ENCODE measurements at regions not wholly inside any gene's neighbourhood (a gene's known extent, or its start where the extent isn't known, plus 50 kb on each side); places are given as distances from the start of the nearest gene placed in this dataset.

DNA sequence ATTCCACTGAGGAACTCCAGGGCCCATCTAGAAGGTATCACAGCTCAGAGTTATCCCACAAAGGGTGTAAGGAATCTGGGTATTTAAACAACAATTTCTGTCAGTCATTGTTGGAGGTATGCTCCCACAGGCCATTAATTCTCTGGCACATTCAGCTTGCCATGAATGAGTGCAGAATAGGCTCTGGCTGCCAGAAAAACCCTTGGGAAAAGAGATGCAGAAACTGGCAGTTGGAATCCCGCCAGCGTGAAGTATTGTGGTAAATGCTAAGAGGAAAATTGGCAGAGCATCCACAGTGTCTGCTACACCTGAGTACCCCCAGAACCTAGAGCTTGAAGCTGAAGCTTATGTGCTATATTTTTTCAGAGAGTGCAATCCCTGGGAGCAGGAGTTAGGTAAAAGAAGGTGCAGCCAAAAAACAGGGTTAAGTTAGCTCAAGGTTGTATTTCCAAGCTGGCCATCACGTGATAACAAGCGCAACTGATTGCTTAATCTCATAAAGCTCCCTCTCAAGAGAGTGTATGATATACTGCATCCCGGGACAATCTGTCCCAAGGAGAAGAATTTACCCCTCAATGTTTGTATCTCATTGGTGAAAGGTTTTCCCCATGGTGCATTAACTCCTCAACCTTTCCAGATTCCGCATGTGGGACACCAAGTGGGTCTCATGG is 94.2 kb upstream of the ACP3 start:
- peak overlapping the region; percentile 100 for H3K27ac ChIP-seq
- TF ChIP-seq, protein P1, sequence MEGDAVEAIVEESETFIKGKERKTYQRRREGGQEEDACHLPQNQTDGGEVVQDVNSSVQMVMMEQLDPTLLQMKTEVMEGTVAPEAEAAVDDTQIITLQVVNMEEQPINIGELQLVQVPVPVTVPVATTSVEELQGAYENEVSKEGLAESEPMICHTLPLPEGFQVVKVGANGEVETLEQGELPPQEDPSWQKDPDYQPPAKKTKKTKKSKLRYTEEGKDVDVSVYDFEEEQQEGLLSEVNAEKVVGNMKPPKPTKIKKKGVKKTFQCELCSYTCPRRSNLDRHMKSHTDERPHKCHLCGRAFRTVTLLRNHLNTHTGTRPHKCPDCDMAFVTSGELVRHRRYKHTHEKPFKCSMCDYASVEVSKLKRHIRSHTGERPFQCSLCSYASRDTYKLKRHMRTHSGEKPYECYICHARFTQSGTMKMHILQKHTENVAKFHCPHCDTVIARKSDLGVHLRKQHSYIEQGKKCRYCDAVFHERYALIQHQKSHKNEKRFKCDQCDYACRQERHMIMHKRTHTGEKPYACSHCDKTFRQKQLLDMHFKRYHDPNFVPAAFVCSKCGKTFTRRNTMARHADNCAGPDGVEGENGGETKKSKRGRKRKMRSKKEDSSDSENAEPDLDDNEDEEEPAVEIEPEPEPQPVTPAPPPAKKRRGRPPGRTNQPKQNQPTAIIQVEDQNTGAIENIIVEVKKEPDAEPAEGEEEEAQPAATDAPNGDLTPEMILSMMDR (conservative IDR thresholded peaks at IDR 0.05), result no peak

DNA sequence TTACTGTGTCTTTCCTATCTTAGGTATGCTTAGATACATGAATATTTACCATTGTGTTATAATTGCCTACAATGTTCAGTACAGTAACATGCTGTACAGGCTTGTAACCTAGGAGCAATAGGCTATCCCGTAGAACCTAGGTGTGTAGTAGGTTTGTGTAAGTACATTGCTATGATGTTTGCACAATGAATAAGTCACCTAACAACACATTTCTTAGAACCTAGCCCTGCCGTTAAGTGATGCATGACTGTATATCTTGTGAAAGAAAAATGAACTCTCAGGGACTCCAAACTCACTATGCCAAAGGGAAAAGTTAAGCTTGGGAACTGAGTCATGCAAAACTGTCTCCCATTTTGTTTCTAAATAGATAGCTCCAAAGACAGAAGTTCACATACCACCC is 91.5 kb upstream of the ACP3 start:
- H3K27ac ChIP-seq, result peak overlapping the region; percentile 100
- TF ChIP-seq, protein P1 (conservative IDR thresholded peaks at IDR 0.05), result no peak

DNA sequence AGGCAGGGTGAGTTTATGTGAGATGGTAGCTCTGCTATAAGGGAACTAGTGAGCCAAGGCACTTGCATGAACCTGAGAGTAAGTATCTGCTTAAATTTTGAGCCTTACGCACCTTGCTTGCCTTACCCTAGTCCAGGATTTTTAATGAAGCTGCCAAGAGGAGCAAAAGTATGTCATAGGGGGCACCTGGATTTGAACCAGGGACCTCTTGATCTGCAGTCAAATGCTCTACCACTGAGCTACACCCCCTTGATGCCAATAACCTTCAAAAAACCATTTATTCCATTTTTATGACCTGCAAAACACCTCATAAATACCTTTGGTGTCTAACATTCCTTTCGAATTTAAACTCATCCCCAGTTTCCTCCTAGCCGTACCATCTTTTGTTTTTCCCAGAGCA is 88.3 kb upstream of the ACP3 start:
- TF ChIP-seq, protein P1 (conservative IDR thresholded peaks at IDR 0.05), result no peak
- H3K27ac ChIP-seq, result peak overlapping the region; percentile 100

DNA sequence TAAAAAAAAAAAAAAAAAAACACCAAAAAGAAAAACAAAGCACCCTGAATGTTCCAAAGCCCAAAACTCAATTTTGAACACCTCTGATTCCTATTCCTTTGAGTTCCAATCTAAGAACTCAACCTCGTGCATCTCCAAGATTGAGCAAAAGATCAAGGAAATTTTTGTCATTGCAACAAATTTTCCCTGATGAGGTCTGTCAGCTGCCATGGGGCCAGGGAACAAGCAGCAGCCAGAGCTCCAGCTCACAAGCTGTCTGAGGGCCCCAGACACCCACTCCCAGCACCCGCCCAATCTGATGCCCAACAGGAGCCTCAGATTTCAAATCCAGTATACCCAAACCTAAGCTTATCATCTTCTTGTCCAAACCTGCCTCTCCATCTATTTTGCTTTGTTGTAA is 87.6 kb upstream of the ACP3 start:
- TF ChIP-seq, protein P1 (conservative IDR thresholded peaks at IDR 0.05), result no peak
- H3K27ac ChIP-seq, result peak overlapping the region; percentile 100

DNA sequence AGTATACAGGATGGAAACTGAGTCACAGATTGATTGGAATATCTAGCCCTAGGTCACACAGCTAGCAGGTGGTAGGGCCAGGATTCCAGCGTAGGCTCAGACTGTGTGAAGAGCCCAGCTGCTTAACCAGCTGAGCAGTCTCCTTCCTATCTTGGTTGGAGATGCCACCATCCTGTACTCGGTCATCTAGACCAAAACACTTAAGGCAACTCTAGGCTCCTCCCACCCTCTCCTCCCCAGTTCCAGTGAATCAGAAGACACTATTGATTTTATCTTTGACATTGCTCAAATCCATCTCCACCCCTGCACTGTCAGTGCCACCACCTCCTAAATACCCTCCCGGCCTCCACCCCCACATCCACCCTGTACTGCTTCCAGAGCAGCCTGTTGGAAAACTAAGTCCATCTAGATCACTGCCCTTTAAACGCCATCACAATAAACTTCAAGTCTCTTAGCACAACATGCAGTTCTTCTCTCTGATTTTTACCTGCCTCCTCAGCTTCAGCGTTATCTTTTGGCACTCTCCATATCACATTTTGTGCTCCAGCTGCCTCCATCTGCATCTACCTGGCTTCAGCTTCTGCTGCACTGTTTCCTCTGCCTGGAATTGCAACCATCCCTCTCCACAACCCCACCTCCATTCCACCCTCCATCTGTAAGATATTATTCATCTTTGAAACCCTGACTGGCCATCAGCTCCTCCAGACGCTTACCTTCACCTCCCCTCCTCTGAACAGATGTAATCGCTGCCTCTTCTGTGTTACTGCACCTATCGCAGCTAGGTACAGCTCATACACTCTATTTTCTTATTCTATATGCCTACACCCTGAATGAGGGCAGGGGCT is 86.8 kb upstream of the ACP3 start:
- TF ChIP-seq, protein P1 (conservative IDR thresholded peaks at IDR 0.05), result no peak
- H3K27ac ChIP-seq, result peak overlapping the region; percentile 100

DNA sequence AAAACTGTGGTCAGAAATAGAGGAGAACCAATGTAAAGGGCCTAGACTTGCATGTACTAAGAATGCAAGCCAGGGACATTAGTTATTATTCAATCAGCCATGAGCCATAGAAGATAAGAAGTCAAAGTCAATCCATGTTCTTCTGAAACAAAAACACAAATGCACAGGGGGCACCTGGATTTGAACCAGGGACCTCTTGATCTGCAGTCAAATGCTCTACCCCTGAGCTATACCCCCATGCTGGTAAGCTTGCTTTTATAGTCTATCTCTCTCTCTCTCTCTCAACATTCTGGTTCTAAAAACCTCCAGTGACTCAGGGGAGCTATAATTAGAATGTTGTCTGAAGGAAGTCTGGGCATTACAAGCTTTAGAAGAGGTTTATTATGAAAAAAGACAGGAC is 85.6 kb upstream of the ACP3 start:
- H3K27ac ChIP-seq, result peak overlapping the region; percentile 100
- TF ChIP-seq, protein P1 (conservative IDR thresholded peaks at IDR 0.05), result no peak

DNA sequence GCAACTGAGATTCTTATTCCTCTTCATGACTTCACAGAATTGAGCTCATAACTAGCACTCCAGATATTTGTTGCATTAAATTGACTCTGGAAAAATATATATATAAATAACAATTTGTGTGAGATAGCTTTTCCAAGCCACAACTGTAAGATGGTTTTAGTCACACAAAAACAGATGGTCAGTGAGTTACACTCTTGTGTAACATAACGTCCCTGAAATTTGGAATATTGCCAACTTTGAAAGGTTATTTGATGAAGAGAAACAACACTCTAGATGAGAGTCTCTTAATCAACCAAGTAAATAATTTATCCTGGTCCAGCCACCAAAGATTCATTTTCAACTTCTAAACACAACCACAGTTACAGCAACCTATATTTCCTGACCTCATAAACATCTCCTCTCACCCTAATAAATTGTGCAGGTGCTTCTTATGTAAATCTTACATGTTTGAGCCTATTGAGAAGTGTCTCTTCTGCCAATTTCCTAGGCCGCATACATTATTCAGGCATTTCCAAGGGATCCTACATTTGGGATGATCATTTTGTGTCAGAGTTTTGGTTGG is 84.9 kb upstream of the ACP3 start:
- TF ChIP-seq, protein P1 (conservative IDR thresholded peaks at IDR 0.05), result no peak
- H3K27ac ChIP-seq, result peak overlapping the region; percentile 100
